A673 (cell line): ENCODE measurements at regions not wholly inside any gene's neighbourhood (a gene's known extent, or its start where the extent isn't known, plus 50 kb on each side); places are given as distances from the start of the nearest gene placed in this dataset.

Source experiments
- CTCF ChIP-seq: fragments of 300-800, 200-600 bp; sonication (generic); conservative IDR thresholded peaks from 2 replicates; pipeline ENCODE4 v1.5.1; 2017; ENCODE audit warnings: low read depth, mild to moderate bottlenecking, antibody characterized with exemption, low read length, moderate library complexity, mixed read lengths
- EZH2 ChIP-seq: fragments of 200-600 bp; sonication (generic); IDR thresholded peaks from 2 replicates; pipeline ENCODE4 v1.6.1; 2017; ENCODE audit warnings: borderline replicate concordance, low read depth, mild to moderate bottlenecking, mixed read lengths, antibody characterized with exemption, low read length; ENCODE audit not compliant: poor library complexity, severe bottlenecking

- TF ChIP-seq CTCF (no peak), EZH2 (no peak)
Measured at GRCh38 chr4:124199185-124199584, 513.3 kb downstream of the ANKRD50 start.
